ENCODE measurements at regions not wholly inside any gene's neighbourhood (a gene's known extent, or its start where the extent isn't known, plus 50 kb on each side); places are given as distances from the start of the nearest gene placed in this dataset.

DNA sequence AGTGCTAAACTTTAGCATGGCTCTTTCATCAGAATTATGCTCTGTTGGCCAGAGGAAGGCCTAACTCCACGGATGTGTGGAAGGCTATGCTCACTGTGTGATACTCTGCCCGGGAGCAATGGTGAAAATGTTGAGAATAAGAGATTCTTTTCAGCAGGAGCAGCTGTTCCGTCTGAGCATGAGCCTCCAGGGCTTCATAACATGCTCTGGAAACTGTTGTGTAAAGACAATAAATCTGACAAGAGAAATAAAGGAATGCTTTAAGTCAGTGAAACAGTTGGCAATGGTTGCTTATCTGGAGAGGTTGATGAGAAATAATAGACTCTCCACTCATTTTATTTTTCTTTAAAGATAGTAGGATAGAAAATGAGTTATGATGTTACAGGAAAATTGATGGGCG lies 269.8 kb downstream of the DIPK2A start:
- H3K27ac ChIP-seq, result no peak overlapping the region
- H3K9me3 ChIP-seq, result no peaks in the 10 kb centered on the region
- no peaks in the 10 kb centered on the region for H3K36me3 ChIP-seq
- intact Hi-C loops (cut with DNase I), result no loop called here
- H3K4me1 ChIP-seq, result no peaks in the 10 kb centered on the region
- no peak for DNase-seq (ENCODE audit: low spot score in 2 of 2)
- no peaks in the 10 kb centered on the region for H3K27me3 ChIP-seq
- H3K4me3 ChIP-seq, result no peak overlapping the region
- TF ChIP-seq, protein P1, sequence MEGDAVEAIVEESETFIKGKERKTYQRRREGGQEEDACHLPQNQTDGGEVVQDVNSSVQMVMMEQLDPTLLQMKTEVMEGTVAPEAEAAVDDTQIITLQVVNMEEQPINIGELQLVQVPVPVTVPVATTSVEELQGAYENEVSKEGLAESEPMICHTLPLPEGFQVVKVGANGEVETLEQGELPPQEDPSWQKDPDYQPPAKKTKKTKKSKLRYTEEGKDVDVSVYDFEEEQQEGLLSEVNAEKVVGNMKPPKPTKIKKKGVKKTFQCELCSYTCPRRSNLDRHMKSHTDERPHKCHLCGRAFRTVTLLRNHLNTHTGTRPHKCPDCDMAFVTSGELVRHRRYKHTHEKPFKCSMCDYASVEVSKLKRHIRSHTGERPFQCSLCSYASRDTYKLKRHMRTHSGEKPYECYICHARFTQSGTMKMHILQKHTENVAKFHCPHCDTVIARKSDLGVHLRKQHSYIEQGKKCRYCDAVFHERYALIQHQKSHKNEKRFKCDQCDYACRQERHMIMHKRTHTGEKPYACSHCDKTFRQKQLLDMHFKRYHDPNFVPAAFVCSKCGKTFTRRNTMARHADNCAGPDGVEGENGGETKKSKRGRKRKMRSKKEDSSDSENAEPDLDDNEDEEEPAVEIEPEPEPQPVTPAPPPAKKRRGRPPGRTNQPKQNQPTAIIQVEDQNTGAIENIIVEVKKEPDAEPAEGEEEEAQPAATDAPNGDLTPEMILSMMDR (IDR thresholded peaks at IDR 0.05), result no peak

DNA sequence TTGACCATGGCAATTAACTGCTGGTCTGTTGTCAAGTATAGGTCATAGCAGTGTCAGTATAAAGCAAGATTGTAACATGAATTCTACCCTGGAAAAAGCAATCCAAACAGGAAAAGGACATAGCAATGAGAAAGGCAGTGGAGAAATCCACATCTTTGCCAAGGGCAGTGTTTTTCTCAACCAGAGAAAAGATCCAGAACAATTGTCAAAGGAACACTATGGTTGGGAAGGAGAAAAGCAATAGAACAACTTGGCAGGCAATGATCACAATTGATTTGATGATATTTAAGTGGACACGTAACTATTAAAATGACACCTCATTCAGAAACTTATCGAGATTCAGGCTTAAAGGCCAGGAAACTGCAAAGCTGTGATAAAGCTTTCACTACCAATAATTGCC lies 271.1 kb downstream of the DIPK2A start:
- TF ChIP-seq, protein P1 (IDR thresholded peaks at IDR 0.05), result no peak
- intact Hi-C loops (cut with DNase I), result no loop called here
- Histone ChIP-seq H3K27ac (no peak overlapping the region), H3K27me3 (no peaks in the 10 kb centered on the region), H3K36me3 (no peaks in the 10 kb centered on the region), H3K4me3 (no peak overlapping the region), H3K9me3 (no peaks in the 10 kb centered on the region), H3K4me1 (no peaks in the 10 kb centered on the region)
- no peak for DNase-seq (ENCODE audit: low spot score in 2 of 2)

DNA sequence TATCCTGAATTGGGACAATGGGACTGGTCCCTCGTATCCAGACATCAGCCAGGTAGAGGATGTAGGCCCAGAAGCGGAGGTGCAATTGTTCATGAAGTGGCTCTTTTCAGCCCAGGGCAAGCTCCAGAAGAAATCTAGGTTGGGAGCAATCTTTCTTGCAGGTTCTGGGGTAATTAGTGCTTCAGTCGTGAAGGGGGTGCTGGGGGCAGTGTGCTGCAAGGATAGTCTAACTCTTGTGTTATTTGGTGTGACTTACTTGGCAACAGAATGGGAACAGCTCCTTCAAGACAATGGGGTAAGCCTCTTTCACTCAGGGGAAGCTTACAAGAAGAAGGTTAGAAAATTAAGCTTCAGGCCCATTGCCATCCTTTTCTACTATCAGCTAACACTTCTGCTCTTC lies 273.0 kb downstream of the DIPK2A start:
- TF ChIP-seq, protein P1 (IDR thresholded peaks at IDR 0.05), result no peak

DNA sequence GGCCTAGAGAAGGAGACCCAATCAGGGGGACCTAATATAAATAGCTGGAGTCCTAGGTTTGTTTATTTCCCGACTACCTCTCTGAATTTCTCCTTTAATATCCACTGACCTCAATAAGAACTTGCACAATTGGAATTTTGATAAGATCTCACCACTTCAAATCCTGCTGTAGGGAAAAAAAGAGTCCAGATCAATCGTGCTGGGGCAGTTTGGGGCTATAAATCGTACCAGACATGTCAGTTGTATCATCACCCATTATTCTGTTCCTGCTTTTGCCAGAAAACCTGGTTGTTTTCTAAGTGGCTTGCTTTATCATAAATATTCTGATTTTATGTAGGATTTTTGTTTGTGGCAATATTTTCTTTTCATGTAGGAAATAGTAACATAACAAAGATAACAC lies 281.3 kb downstream of the DIPK2A start:
- DNase-seq (ENCODE audit: low spot score in 2 of 2), result no peak
- TF ChIP-seq, protein P1 (IDR thresholded peaks at IDR 0.05), result no peak
- intact Hi-C loops (cut with DNase I), result no loop called here

More for the DNA sequence above, 273.0 kb downstream of the DIPK2A start:
- no peaks in the 10 kb centered on the region for H3K36me3 ChIP-seq
- no peak for DNase-seq (ENCODE audit: low spot score in 2 of 2)
- no peak overlapping the region for H3K27ac ChIP-seq
- no peak overlapping the region for H3K4me3 ChIP-seq
- no peaks in the 10 kb centered on the region for H3K27me3 ChIP-seq
- no peaks in the 10 kb centered on the region for H3K9me3 ChIP-seq
- intact Hi-C loops (cut with DNase I), result no loop called here
- no peaks in the 10 kb centered on the region for H3K4me1 ChIP-seq

DNA sequence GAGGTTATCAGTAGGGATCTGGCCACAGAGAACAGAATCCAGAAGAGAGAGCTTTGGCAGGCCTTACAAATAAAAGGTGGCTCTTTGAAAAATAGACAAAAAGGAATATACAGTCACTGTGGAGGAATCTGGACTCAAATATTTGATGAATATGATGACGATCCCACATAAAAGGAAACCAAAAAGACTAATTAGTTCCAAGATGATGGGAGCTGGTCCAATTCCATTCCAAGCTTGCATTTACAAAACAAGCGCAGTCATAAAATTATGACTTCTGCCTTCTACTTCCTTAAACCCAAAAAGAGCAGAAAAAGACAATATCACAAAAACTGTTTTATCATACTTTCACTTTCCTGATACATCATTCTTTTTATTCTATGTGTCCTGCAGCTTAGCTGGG lies 285.8 kb downstream of the DIPK2A start:
- intact Hi-C loops (cut with DNase I), result no loop called here
- Histone ChIP-seq H3K9me3 (no peaks in the 10 kb centered on the region), H3K4me3 (no peak overlapping the region), H3K27me3 (no peaks in the 10 kb centered on the region), H3K36me3 (no peaks in the 10 kb centered on the region), H3K27ac (no peak overlapping the region), H3K4me1 (no peaks in the 10 kb centered on the region)
- TF ChIP-seq, protein P1 (IDR thresholded peaks at IDR 0.05), result no peak
- no peak for DNase-seq (ENCODE audit: low spot score in 2 of 2)

More for the DNA sequence above, 281.3 kb downstream of the DIPK2A start:
- Histone ChIP-seq H3K27me3 (no peaks in the 10 kb centered on the region), H3K9me3 (no peaks in the 10 kb centered on the region), H3K4me3 (no peak overlapping the region), H3K4me1 (no peaks in the 10 kb centered on the region), H3K36me3 (no peaks in the 10 kb centered on the region), H3K27ac (no peak overlapping the region)

DNA sequence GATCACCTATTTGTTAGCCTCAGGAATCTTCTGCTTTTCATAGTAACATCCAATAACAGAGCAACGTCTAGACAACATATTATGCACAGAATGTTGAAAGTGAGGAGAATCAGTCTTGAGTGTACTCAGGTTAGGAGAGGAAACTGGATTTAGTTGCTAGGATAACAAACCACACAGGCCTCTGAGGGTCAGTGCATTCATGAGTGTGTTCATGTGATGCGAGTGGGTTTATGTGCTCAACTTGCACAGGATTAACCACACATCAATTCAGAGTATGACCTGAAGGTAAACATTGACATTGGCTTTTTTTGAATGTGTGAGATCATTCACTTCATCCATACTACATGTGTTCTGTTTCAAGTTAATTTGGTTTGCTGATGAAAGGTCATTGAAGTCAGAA lies 287.6 kb downstream of the DIPK2A start:
- no peak for DNase-seq (ENCODE audit: low spot score in 2 of 2)
- TF ChIP-seq, protein P1 (IDR thresholded peaks at IDR 0.05), result no peak

More for the DNA sequence above, 287.6 kb downstream of the DIPK2A start:
- H3K36me3 ChIP-seq, result no peaks in the 10 kb centered on the region
- no peaks in the 10 kb centered on the region for H3K27me3 ChIP-seq
- no peak overlapping the region for H3K27ac ChIP-seq
- no peaks in the 10 kb centered on the region for H3K4me1 ChIP-seq
- intact Hi-C loops (cut with DNase I), result no loop called here
- H3K9me3 ChIP-seq, result no peaks in the 10 kb centered on the region
- H3K4me3 ChIP-seq, result no peak overlapping the region
